ENCODE measurements at regions not wholly inside any gene's neighbourhood (a gene's known extent, or its start where the extent isn't known, plus 50 kb on each side); places are given as distances from the start of the nearest gene placed in this dataset.

DNA sequence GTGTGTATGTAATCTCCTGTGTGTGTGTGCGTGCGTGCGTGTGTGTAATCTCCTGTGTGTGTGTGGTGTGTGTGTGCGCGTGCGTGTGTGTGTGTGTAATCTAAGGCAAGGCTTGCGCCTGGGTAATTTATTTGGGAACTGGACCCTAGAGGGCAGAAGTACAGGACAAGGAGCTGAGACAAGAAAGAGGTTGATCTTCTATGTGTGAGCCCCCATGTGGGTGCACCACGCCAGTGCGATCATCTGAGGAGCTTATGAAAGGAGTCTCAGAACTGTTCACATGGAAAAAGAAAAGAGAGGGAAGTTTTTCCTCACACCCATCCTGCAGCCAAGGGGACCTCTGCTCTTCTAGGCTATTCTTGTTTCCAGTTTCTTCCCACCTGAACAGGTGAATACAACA is 220.1 kb upstream of the GGTLC1 start:
- H3K36me3 ChIP-seq (ENCODE audit: control insufficient read depth, insufficient read depth, low read length): no peaks in the 10 kb centered on the region
- TF ChIP-seq, protein P1, sequence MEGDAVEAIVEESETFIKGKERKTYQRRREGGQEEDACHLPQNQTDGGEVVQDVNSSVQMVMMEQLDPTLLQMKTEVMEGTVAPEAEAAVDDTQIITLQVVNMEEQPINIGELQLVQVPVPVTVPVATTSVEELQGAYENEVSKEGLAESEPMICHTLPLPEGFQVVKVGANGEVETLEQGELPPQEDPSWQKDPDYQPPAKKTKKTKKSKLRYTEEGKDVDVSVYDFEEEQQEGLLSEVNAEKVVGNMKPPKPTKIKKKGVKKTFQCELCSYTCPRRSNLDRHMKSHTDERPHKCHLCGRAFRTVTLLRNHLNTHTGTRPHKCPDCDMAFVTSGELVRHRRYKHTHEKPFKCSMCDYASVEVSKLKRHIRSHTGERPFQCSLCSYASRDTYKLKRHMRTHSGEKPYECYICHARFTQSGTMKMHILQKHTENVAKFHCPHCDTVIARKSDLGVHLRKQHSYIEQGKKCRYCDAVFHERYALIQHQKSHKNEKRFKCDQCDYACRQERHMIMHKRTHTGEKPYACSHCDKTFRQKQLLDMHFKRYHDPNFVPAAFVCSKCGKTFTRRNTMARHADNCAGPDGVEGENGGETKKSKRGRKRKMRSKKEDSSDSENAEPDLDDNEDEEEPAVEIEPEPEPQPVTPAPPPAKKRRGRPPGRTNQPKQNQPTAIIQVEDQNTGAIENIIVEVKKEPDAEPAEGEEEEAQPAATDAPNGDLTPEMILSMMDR (IDR thresholded peaks at IDR 0.05; ENCODE audit: insufficient read depth, low read length, poor library complexity, severe bottlenecking): no peak
- no peak overlapping the region for H3K4me3 ChIP-seq (replicated peaks; ENCODE audit: low read depth, low read length)
- no peaks in the 10 kb centered on the region for H3K27me3 ChIP-seq (replicated peaks; ENCODE audit: control insufficient read depth, insufficient read depth, low read length)
- no peak for DNase-seq (ENCODE audit: extremely low read depth, insufficient read length)

DNA sequence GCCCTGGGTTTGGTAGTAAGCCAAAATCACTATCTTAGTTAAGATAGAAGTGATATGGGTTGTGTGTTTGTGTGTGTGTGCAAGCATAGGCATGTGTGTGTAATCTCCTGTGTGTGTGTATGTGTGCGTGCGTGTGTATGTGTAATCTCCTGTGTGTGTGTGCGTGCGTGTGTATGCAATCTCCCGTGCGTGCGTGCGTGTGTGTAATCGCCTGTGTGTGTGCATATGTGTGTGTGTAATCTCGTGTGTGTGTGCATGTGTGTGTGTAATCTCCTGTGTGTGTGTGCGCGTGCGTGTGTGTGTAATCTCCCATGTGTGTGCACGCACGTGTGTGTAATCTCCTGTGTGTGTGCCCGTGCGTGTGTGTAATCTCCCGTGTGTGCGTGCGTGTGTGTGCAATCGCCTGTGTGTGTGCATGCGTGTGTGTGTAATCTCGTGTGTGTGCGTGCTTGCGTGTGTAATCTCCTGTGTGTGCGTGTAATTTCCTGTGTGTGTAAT is 219.3 kb upstream of the GGTLC1 start:
- TF ChIP-seq, protein P1 (IDR thresholded peaks at IDR 0.05; ENCODE audit: insufficient read depth, low read length, poor library complexity, severe bottlenecking): no peak
- H3K27me3 ChIP-seq (replicated peaks; ENCODE audit: control insufficient read depth, insufficient read depth, low read length): no peaks in the 10 kb centered on the region
- H3K4me3 ChIP-seq (replicated peaks; ENCODE audit: low read depth, low read length): no peak overlapping the region
- DNase-seq (ENCODE audit: extremely low read depth, insufficient read length): no peak
- no peaks in the 10 kb centered on the region for H3K36me3 ChIP-seq (ENCODE audit: control insufficient read depth, insufficient read depth, low read length)

DNA sequence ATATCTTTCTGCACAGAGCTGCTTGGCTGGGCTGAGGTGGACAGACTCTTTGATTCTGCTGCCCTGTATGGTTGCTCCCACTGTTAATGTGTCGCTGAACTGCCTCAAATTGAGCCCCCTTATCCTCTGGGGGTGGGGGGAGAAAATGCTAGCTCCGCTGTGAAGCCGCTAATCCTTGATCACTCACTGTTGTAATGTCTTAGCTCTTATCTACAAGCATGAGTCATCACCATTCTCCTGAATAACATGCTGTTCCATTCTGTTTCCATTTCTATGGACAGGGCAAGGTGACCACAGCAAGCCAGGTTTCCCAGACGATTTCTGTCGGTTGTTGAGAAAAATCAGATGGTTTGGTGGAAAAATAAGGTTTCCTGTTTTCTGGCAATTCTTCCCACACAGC is 218.4 kb upstream of the GGTLC1 start:
- Histone ChIP-seq H3K4me3 (replicated peaks; ENCODE audit: low read depth, low read length) (no peak overlapping the region), H3K27me3 (replicated peaks; ENCODE audit: control insufficient read depth, insufficient read depth, low read length) (no peaks in the 10 kb centered on the region), H3K36me3 (ENCODE audit: control insufficient read depth, insufficient read depth, low read length) (no peaks in the 10 kb centered on the region)
- TF ChIP-seq, protein P1 (IDR thresholded peaks at IDR 0.05; ENCODE audit: insufficient read depth, low read length, poor library complexity, severe bottlenecking): no peak
- DNase-seq (ENCODE audit: extremely low read depth, insufficient read length): no peak

DNA sequence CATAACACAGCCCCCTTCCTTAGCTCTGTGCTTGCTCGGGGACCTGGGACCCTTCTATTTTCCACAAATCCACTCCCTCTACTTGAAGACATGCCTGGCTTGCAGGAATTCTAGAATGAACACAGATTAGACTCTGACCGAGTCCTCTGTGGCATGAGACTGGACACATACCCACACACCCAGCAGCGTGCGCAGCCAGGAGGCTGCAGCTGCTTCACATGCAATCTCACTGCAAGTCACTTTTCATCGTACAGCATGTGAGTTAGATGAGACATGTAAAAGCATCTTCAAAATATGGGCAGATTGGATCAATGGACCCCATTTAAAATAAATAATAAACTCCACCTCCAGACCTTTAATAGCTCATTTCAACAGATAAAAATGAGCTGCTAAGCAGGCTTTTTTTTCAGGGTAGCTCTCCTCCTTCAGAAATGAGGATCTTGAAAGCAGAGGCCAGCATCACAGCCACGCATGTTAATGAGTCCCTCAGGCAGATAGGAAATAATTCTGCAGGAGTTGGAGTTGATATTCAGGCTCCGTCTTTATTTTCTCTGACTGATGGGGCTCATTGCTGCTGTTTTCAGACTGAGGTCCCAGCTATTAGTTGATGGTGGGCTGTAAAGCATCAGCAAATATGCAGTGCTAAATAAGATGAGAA is 215.1 kb upstream of the GGTLC1 start:
- H3K27me3 ChIP-seq (replicated peaks; ENCODE audit: control insufficient read depth, insufficient read depth, low read length): no peaks in the 10 kb centered on the region
- no peaks in the 10 kb centered on the region for H3K36me3 ChIP-seq (ENCODE audit: control insufficient read depth, insufficient read depth, low read length)
- TF ChIP-seq, protein P1 (IDR thresholded peaks at IDR 0.05; ENCODE audit: insufficient read depth, low read length, poor library complexity, severe bottlenecking): no peak
- no peak for DNase-seq (ENCODE audit: extremely low read depth, insufficient read length)
- no peak overlapping the region for H3K4me3 ChIP-seq (replicated peaks; ENCODE audit: low read depth, low read length)

DNA sequence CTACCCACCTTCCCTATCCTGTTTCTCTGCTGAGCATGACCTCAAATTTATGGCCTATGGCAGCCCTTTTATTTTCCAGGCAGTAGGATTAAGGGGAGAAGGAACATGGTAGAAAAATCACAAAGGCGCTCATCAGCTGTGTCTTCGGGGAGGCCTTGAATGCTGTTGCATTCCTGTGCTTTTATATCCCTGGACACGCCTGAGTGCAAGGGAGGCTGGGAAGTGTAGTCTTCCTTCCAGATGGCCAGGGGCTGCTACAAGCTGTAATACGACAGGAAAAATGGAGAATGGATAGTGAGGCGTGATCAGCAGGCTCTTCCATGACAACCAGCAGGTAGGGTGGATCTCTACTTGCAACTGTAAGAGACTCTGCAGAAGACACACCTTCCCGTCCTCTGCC is 210.9 kb upstream of the GGTLC1 start:
- H3K4me3 ChIP-seq (replicated peaks; ENCODE audit: low read depth, low read length): no peak overlapping the region

More for the DNA sequence above, 210.9 kb upstream of the GGTLC1 start:
- Histone ChIP-seq H3K27me3 (replicated peaks; ENCODE audit: control insufficient read depth, insufficient read depth, low read length) (no peaks in the 10 kb centered on the region), H3K36me3 (ENCODE audit: control insufficient read depth, insufficient read depth, low read length) (no peaks in the 10 kb centered on the region)
- DNase-seq (ENCODE audit: extremely low read depth, insufficient read length): no peak
- TF ChIP-seq, protein P1 (IDR thresholded peaks at IDR 0.05; ENCODE audit: insufficient read depth, low read length, poor library complexity, severe bottlenecking): no peak

Data from GM06990 (cell line).